Activated naive CD8-positive, alpha-beta T cell treated with anti-CD3 and anti-CD28 coated beads for 36 hours (primary cell): ENCODE measurements at regions not wholly inside any gene's neighbourhood (a gene's known extent, or its start where the extent isn't known, plus 50 kb on each side); places are given as distances from the start of the nearest gene placed in this dataset.

ENCODE experiments used
- DNase-seq: peaks from one replicate; pipeline ENCODE4 v3.0.0; 2021
- H3K27ac Mint-ChIP-seq: one replicate; pipeline ENCODE4 v1.8.0; 2022; ENCODE audit warnings: mild to moderate bottlenecking, moderate library complexity, mixed read lengths
- H3K27me3 Mint-ChIP-seq: one replicate; pipeline ENCODE4 v1.8.0; 2022; ENCODE audit warnings: mild to moderate bottlenecking, mixed read lengths
- H3K36me3 Mint-ChIP-seq: one replicate; pipeline ENCODE4 v1.8.0; 2021; ENCODE audit warnings: mild to moderate bottlenecking, mixed read lengths
- H3K4me1 Mint-ChIP-seq: one replicate; pipeline ENCODE4 v1.8.0; 2021; ENCODE audit warnings: mixed read lengths
- H3K4me3 Mint-ChIP-seq: one replicate; pipeline ENCODE4 v1.8.0; 2022; ENCODE audit warnings: mild to moderate bottlenecking, moderate library complexity, mixed read lengths
- H3K9me3 Mint-ChIP-seq: one replicate; pipeline ENCODE4 v1.8.0; 2022; ENCODE audit warnings: mixed read lengths

DNA sequence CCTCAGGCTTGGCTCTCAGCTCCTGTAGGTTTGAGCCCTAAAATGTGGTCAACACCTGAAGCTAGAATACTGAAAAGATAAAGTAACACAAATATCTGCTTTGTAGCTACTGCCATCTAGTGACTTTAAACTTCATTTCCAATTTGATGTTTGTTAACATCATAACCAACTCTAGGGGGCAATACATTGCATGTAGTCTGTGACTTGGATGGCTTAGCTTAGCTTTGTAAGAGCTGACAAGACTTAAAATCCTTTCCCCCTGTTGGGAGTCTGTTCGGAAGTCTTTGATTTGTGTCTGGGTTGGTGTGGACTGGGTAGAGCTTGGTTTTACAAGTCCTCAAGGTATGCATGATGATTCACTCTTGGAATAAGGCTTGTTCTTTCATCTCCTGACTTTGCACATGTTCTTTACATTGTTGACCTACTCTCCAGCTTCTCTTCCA lies 51.7 kb downstream of the SCN11A start:
- Mint-ChIP-seq H3K36me3 (no peaks in the 10 kb centered on the region), H3K4me1 (no peaks in the 10 kb centered on the region), H3K4me3 (no peak overlapping the region), H3K27me3 (no peaks in the 10 kb centered on the region), H3K27ac (no peak overlapping the region), H3K9me3 (no peaks in the 10 kb centered on the region)
- DNase-seq: no peak

- no peaks in the 10 kb centered on the region for H3K9me3 Mint-ChIP-seq
- no peaks in the 10 kb centered on the region for H3K4me1 Mint-ChIP-seq
These were observed 53.7 kb downstream of the SCN11A start for GRCh38 chr3:38998086-38998485.

DNA sequence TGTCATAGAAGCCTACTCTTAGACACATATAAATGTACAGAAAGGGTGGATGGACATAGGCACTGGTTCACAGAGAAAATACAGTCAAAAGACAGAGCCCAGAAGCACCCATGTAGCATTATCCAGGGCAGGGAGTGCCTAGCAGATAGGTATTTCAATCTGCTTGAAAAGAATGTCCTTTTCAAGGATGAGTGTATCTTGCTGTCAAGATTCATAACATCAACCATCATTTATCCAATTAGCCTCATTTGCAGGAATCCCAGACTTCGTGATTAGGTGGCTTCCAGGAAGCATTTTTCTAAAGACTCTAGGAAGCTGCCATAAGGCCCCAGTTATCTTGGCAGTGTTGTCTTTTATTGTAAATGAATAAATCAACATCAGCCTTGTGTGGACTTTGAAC lies 55.6 kb downstream of the SCN11A start:
- Mint-ChIP-seq H3K9me3 (no peaks in the 10 kb centered on the region), H3K27ac (no peak overlapping the region), H3K27me3 (peaks cover 8% of the 10 kb centered on the region)

More at GRCh38 chr3:38998086-38998485, 53.7 kb downstream of the SCN11A start:
- Mint-ChIP-seq H3K36me3 (no peaks in the 10 kb centered on the region), H3K27me3 (peaks cover 8% of the 10 kb centered on the region), H3K27ac (no peak overlapping the region), H3K4me3 (no peak overlapping the region)
- no peak for DNase-seq

GRCh38 chr3:38994251-38994650 lies 57.5 kb downstream of the SCN11A start:
- no peaks in the 10 kb centered on the region for H3K9me3 Mint-ChIP-seq

More for the DNA sequence above, 55.6 kb downstream of the SCN11A start:
- DNase-seq: no peak
- Mint-ChIP-seq H3K36me3 (no peaks in the 10 kb centered on the region), H3K4me1 (no peaks in the 10 kb centered on the region), H3K4me3 (no peak overlapping the region)

DNA sequence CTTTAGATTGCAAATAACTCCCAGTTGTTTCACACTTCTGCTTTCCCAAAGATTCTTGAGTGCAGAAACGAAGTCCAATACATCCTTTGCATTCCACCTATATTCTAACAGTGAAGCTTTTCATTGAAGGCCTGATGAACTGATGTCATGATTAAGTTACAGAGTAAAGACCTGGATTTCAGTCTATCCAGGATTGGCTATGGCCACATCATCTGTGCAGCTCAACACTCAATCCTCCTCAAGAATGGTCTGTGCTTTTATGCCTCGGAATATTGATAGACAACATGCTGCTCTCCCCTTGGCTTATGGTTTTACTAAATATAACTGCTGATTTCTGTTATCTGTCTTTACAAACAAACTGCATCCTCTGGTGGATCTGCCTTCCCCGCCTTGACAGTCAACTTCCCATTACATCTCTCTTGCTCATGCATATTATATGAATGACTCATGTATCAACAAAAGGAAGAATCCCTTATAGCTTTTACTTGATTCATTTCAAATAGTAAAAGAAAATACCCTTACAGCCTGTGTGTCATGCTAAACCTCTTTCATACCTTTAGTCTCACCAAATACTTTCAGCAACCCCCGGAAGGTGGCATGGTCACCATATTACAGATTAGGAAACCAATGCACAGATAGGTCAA lies 59.5 kb downstream of the SCN11A start:
- DNase-seq: no peak
- no peaks in the 10 kb centered on the region for H3K4me1 Mint-ChIP-seq
- H3K27me3 Mint-ChIP-seq: peaks cover 8% of the 10 kb centered on the region
- H3K36me3 Mint-ChIP-seq: no peaks in the 10 kb centered on the region
- H3K27ac Mint-ChIP-seq: no peak overlapping the region
- H3K9me3 Mint-ChIP-seq: no peaks in the 10 kb centered on the region
- no peak overlapping the region for H3K4me3 Mint-ChIP-seq

More at GRCh38 chr3:38994251-38994650, 57.5 kb downstream of the SCN11A start:
- H3K27ac Mint-ChIP-seq: no peak overlapping the region
- no peaks in the 10 kb centered on the region for H3K4me1 Mint-ChIP-seq
- H3K27me3 Mint-ChIP-seq: peaks cover 8% of the 10 kb centered on the region
- no peak for DNase-seq
- no peaks in the 10 kb centered on the region for H3K36me3 Mint-ChIP-seq
- no peak overlapping the region for H3K4me3 Mint-ChIP-seq

DNA sequence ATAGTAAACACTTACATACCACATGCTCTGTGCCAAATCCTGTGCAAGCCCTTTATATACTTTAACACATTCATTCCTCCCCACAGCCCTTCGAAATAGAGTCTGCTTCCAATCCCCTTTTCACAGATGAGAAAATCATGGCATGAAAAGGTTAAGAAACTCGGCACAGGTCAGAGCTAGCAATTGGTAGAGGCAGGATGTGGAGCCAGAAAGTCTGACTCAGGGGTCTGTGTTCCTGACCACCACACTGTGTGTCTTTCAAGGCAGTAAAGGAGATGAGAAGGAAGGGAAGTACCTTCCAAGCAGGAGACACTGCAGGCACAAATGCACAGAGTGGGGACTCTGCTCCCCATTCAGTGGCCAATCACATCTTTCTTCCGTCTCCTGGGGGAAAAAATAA lies 61.1 kb downstream of the SCN11A start:
- peaks cover 8% of the 10 kb centered on the region for H3K27me3 Mint-ChIP-seq
- H3K36me3 Mint-ChIP-seq: no peaks in the 10 kb centered on the region
- no peak for DNase-seq
- H3K4me1 Mint-ChIP-seq: no peaks in the 10 kb centered on the region
- H3K27ac Mint-ChIP-seq: no peak overlapping the region
- H3K9me3 Mint-ChIP-seq: no peaks in the 10 kb centered on the region
- H3K4me3 Mint-ChIP-seq: no peak overlapping the region

DNA sequence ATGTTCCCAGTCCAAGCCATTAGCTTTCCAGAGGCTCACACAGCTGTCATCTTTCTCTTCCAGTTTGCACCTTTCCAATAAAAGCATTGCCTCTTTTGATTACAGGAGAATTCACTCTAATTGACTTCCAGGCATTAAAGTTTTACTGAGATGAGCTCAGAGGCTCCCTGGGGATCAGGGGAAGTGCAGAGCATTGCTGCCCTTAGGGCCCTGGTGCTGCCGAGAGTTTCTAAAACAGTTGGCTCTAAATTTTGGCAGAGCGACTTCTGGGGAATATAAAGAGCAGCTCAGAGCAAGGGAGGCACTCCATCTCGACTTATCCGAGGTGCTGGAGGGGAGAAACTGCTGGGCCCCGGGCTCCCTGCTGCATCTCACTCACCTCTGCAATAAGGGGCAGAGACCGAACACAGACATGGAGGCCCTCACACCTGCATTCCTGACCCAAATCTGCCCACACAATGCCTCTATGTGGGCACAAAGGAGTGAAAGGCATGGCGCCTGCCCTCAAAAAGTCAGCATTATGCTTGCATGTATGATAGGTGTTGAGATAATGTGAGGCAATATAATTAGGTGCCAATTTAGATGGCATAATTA lies 61.7 kb downstream of the SCN11A start:
- Mint-ChIP-seq H3K9me3 (no peaks in the 10 kb centered on the region), H3K27me3 (peaks cover 8% of the 10 kb centered on the region), H3K27ac (no peak overlapping the region), H3K4me3 (no peak overlapping the region), H3K36me3 (no peaks in the 10 kb centered on the region), H3K4me1 (no peaks in the 10 kb centered on the region)
- no peak for DNase-seq

DNA sequence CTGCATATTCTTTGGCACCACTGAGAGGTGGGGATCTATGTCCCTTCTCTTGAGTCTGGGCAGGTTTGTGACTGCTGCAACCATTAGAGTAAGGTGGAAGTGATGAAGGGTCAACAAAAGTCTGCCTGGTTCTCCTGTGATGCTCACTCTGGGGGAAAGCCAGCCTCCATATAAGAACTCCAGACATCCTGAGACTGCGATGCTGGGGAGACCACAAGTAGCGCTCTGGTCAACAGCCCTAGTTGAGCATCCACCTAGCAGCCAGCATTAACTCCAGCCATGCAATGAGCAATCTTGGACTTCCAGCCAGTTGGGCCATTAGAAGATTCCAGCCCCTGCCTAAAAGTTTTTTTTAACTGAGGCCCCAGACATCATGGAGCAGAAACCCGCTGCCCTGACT lies 62.8 kb downstream of the SCN11A start:
- no peak overlapping the region for H3K4me3 Mint-ChIP-seq
- H3K36me3 Mint-ChIP-seq: no peaks in the 10 kb centered on the region
- DNase-seq: no peak
- no peak overlapping the region for H3K27ac Mint-ChIP-seq
- no peaks in the 10 kb centered on the region for H3K9me3 Mint-ChIP-seq
- H3K27me3 Mint-ChIP-seq: peaks cover 10% of the 10 kb centered on the region
- H3K4me1 Mint-ChIP-seq: no peaks in the 10 kb centered on the region

DNA sequence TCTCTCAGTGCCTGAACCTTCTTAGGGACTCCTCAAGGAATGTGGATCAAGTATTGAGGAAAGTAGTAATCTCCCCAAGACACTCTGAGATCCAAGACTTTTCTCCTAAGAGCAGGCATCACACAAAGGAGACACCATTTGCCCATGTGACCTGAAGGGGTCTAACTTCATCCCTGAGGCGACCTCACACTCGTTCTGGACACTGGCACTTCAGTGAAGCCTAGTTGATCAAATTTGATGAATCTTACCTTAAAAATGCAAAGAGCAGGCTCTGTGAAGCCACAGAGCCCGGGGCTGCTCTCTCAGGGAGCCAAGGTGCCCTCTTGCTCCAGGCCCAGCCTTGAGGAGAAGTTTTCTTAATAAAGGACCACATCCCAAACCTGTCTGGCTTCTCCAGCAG lies 64.3 kb downstream of the SCN11A start:
- Mint-ChIP-seq H3K4me1 (no peaks in the 10 kb centered on the region), H3K36me3 (no peaks in the 10 kb centered on the region), H3K9me3 (no peaks in the 10 kb centered on the region), H3K4me3 (no peak overlapping the region), H3K27me3 (peaks cover 3% of the 10 kb centered on the region), H3K27ac (no peak overlapping the region)
- no peak for DNase-seq

- no peaks in the 10 kb centered on the region for H3K36me3 Mint-ChIP-seq
- no peaks in the 10 kb centered on the region for H3K9me3 Mint-ChIP-seq
- no peaks in the 10 kb centered on the region for H3K4me1 Mint-ChIP-seq
- H3K4me3 Mint-ChIP-seq: no peak overlapping the region
- no peak overlapping the region for H3K27ac Mint-ChIP-seq
- peaks cover 3% of the 10 kb centered on the region for H3K27me3 Mint-ChIP-seq
- no peak for DNase-seq
These were observed 64.8 kb downstream of the SCN11A start for GRCh38 chr3:38986901-38987300.

DNA sequence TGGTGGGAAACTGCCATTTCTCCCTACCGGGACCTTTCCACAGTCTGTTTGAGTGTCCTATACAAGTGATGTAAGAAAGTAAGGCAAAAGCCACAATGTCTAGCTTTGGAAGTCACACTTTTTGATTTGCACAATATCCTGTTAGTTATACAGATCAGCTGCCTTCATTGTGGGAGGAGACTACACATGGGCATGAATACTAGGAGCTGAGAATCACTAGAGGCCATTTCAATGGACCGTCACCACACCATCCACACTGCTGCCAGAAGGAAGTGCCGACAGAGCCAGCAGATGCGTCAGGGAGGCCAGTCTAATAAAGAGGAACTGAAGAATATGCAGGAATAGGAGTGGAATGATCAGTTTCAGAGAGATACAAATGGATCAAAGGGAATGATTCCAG lies 65.8 kb downstream of the SCN11A start:
- Mint-ChIP-seq H3K4me3 (no peak overlapping the region), H3K27me3 (peaks cover 3% of the 10 kb centered on the region), H3K9me3 (no peaks in the 10 kb centered on the region), H3K4me1 (no peaks in the 10 kb centered on the region), H3K36me3 (no peaks in the 10 kb centered on the region), H3K27ac (no peak overlapping the region)
- no peak for DNase-seq

DNA sequence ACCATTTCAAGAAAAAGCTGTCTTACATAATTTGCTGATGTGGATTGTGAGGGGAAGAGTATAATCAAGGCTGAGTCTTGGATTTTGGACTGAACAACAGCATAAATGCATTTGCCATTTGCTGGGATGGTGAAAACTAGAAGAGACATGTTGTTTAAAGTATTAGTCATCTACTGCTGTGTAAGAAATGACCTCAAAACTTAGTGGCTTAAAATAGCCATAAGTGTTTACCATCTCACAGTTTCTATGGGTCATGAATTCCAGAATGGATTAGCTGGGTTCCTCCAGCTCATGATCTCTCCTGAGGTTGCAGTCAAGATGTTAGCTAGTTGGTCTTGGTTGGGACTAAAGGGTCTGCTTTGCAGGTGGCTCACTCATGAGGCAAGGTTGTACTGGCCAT lies 66.2 kb downstream of the SCN11A start:
- H3K4me3 Mint-ChIP-seq: no peak overlapping the region
- peaks cover 3% of the 10 kb centered on the region for H3K27me3 Mint-ChIP-seq
- no peak overlapping the region for H3K27ac Mint-ChIP-seq
- DNase-seq: no peak
- H3K4me1 Mint-ChIP-seq: no peaks in the 10 kb centered on the region
- no peaks in the 10 kb centered on the region for H3K9me3 Mint-ChIP-seq
- no peaks in the 10 kb centered on the region for H3K36me3 Mint-ChIP-seq

DNA sequence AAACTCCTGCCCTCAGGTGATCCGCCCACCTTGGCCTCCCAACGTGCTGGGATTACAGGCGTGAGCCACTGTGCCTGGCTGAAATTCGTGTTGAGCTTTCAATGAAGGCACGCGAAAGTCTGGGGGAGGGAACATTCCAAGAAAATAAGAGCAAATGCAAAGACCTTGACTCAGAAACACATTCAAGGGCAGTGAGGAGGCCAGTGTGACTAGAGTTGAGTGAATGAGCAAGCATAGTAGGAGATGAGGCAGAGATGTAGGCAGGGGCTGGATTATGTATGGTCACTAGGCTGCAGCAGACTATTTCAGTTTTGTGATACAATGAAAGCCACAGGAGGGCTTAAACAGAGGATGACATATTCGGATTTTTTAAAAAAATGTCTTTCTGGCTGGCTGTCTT lies 67.0 kb downstream of the SCN11A start:
- Mint-ChIP-seq H3K4me1 (no peaks in the 10 kb centered on the region), H3K36me3 (no peaks in the 10 kb centered on the region), H3K27ac (no peak overlapping the region), H3K27me3 (peaks cover 3% of the 10 kb centered on the region), H3K9me3 (no peaks in the 10 kb centered on the region), H3K4me3 (no peak overlapping the region)
- no peak for DNase-seq

GRCh38 chr3:38984110-38984509 lies 67.6 kb downstream of the SCN11A start:
- no peaks in the 10 kb centered on the region for H3K4me1 Mint-ChIP-seq
- no peaks in the 10 kb centered on the region for H3K9me3 Mint-ChIP-seq
- no peaks in the 10 kb centered on the region for H3K36me3 Mint-ChIP-seq
- peaks cover 3% of the 10 kb centered on the region for H3K27me3 Mint-ChIP-seq
- H3K27ac Mint-ChIP-seq: no peak overlapping the region
- no peak overlapping the region for H3K4me3 Mint-ChIP-seq
- DNase-seq: no peak

GRCh38 chr3:38980938-38981337 lies 70.8 kb downstream of the SCN11A start:
- Mint-ChIP-seq H3K9me3 (no peaks in the 10 kb centered on the region), H3K36me3 (no peaks in the 10 kb centered on the region), H3K4me1 (no peaks in the 10 kb centered on the region), H3K27ac (no peak overlapping the region), H3K4me3 (no peak overlapping the region), H3K27me3 (peaks cover 3% of the 10 kb centered on the region)
- no peak for DNase-seq

DNA sequence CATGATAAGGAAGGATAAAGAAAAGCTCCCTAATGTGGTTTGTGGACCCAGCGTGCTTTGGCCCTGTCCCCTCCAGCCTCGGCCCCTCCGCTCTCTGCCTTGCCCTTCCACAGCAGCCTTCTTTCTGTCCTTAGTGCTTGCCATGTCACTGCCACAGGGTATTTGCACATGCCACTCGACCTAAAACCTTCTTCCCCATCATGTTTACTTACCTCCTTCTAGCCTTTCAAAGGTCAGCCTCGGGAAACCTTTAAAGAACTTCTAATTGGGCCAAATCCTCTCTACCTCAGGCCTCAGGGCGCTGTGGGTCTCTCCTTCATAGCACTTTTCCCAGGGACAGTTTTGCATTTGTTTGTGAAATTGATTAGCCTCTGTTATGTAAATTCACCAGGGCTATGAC lies 73.0 kb downstream of the SCN11A start:
- no peaks in the 10 kb centered on the region for H3K36me3 Mint-ChIP-seq
- no peak overlapping the region for H3K27ac Mint-ChIP-seq
- DNase-seq: no peak
- no peaks in the 10 kb centered on the region for H3K4me1 Mint-ChIP-seq
- no peaks in the 10 kb centered on the region for H3K9me3 Mint-ChIP-seq
- no peaks in the 10 kb centered on the region for H3K27me3 Mint-ChIP-seq
- no peak overlapping the region for H3K4me3 Mint-ChIP-seq
